K562 (cell line): ENCODE measurements at regions not wholly inside any gene's neighbourhood (a gene's known extent, or its start where the extent isn't known, plus 50 kb on each side); places are given as distances from the start of the nearest gene placed in this dataset.
"Not testable (repeated sequence)": the region's sequence is repeated elsewhere in the genome, so short reads cannot be mapped to it uniquely, and the experiment has no call there.

ENCODE experiments used
- ATAC-seq: fragments of 200-7000 bp; cut with Tn5 transposase; 3 replicates; pipeline ENCODE4 v1.9.1; 2020; ENCODE audit warnings: moderate library complexity
- BruUV-seq: library from RNA; stranded (reverse); fragments of 400-500 nt; replicated peaks from 2 replicates; lab custom pipeline; 2021; lab: Mats Ljungman, UMichigan
- CTCF ChIA-PET: fragments of 300-600 bp; formaldehyde crosslinking; extraction: SDS; loops from one replicate; lab custom pipeline; 2021; ENCODE audit warnings: low intra/inter-chr PET ratio; lab: Yijun Ruan, JAX
- POLR2A ChIA-PET: fragments of 300-600, 350-650 bp; sonication (Branson Sonifier 250); formaldehyde crosslinking; extraction: SDS; loops from one replicate; lab custom pipeline; 2021; ENCODE audit warnings: antibody characterized with exemption, inconsistent platforms; lab: Yijun Ruan, JAX
- DNase-seq, 4 experiments: peaks; one replicate each; pipeline versions ENCODE4 v3.0.0 to v3.0.0-alpha.2; 2011 to 2018; ENCODE audit warnings: low spot score in 3 of 4, mixed read lengths in 3 of 4; ENCODE audit errors: extremely low read depth in 1 of 4
- FAIRE-seq: peaks from 2 replicates; lab custom pipeline; 2011; peaks lifted over from hg19 to GRCh38; lab: Jason Lieb, UNC
- H2AFZ ChIP-seq: 2 replicates; pipeline ENCODE4 v1.6.0; 2011; ENCODE audit warnings: low read depth, low read length, control low read depth, inconsistent platforms
- H3K27ac ChIP-seq: fragments of 200-600 bp; 3 replicates; pipeline ENCODE4 v1.8.0; 2011; ENCODE audit warnings: low read depth, mild to moderate bottlenecking, control low read depth, inconsistent platforms, low read length, moderate library complexity, mixed read lengths; ENCODE audit errors: extremely low read depth
- H3K27me3 ChIP-seq, 2 experiments: fragments of 300-600 bp in 1 of 2; 2 replicates in 1 of 2; 3 replicates in 1 of 2; pipeline versions ENCODE4 v1.6.0 to v1.8.0; 2011; ENCODE audit warnings: inconsistent platforms in 2 of 2, low read length in 2 of 2, mild to moderate bottlenecking in 1 of 2, mixed read lengths in 1 of 2, moderate library complexity in 1 of 2; ENCODE audit not compliant: control insufficient read depth in 2 of 2, insufficient read depth in 2 of 2
- H3K36me3 ChIP-seq: fragments of 300-600 bp; 3 replicates; pipeline ENCODE4 v1.8.0; 2011; ENCODE audit warnings: mild to moderate bottlenecking, low read length, inconsistent platforms; ENCODE audit not compliant: control insufficient read depth, insufficient read depth
- H3K4me1 ChIP-seq, 2 experiments: fragments of 200-600 bp in 1 of 2; replicated peaks in 1 of 2; 2 replicates in 1 of 2; 3 replicates in 1 of 2; pipeline versions ENCODE4 v1.5.1 to v1.8.0; 2011; ENCODE audit warnings: inconsistent platforms in 2 of 2, low read length in 2 of 2, mild to moderate bottlenecking in 1 of 2, mixed read lengths in 1 of 2, moderate library complexity in 1 of 2; ENCODE audit not compliant: control insufficient read depth in 2 of 2, insufficient read depth in 2 of 2
- H3K4me2 ChIP-seq: 2 replicates; pipeline ENCODE4 v1.6.1; 2011; ENCODE audit warnings: low read length, control low read depth, inconsistent platforms, mixed read lengths; ENCODE audit not compliant: insufficient read depth
- H3K4me3 ChIP-seq: fragments of 200-600 bp; sonication (generic), shearing (Covaris generic); 2 replicates; pipeline ENCODE4 v1.5.1; 2016; ENCODE audit warnings: control low read depth, inconsistent platforms
- H3K79me2 ChIP-seq: fragments of 200-600 bp; 3 replicates; pipeline ENCODE4 v1.8.0; 2011; ENCODE audit warnings: low read length, inconsistent platforms; ENCODE audit not compliant: control insufficient read depth, insufficient read depth
- H3K9ac ChIP-seq, 2 experiments: 2 replicates each; pipeline versions ENCODE4 v1.6.0 to v1.6.1; 2011; ENCODE audit warnings: low read depth in 2 of 2, low read length in 2 of 2, control low read depth in 1 of 2, inconsistent platforms in 1 of 2, mild to moderate bottlenecking in 1 of 2, mixed read lengths in 1 of 2; ENCODE audit not compliant: insufficient read depth in 1 of 2
- H3K9me1 ChIP-seq: one replicate; pipeline ENCODE4 v1.6.0; 2011; ENCODE audit warnings: inconsistent platforms, mild to moderate bottlenecking, low read length, moderate library complexity; ENCODE audit not compliant: control insufficient read depth, insufficient read depth
- H3K9me3 ChIP-seq: replicated peaks from 2 replicates; pipeline ENCODE4 v1.5.1; 2011; ENCODE audit warnings: low read depth, low read length, inconsistent platforms; ENCODE audit not compliant: control insufficient read depth, insufficient read depth
- H4K20me1 ChIP-seq: replicated peaks from 2 replicates; pipeline ENCODE4 v1.6.1; 2011; ENCODE audit warnings: low read length, inconsistent platforms, mixed read lengths; ENCODE audit not compliant: control insufficient read depth, insufficient read depth
- ADNP ChIP-seq: fragments of 200-800 bp; sonication (Bioruptor generic); IDR thresholded peaks from 2 replicates; pipeline ENCODE4 v1.6.1; 2016; ENCODE audit warnings: missing genetic modification characterization, missing compliant biosample characterization
- CHD1 ChIP-seq: fragments of 200-600 bp; sonication (generic); IDR thresholded peaks from one replicate; pipeline ENCODE4 v1.6.1; 2012; ENCODE audit warnings: mild to moderate bottlenecking, moderate library complexity, low read length, inconsistent platforms
- ELK1 ChIP-seq: sonication (generic); formaldehyde crosslinking; IDR thresholded peaks from 2 replicates; pipeline ENCODE4 v1.8.1; 2022; ENCODE audit warnings: missing genetic modification reagents
- ETV6 ChIP-seq, 3 experiments: fragments of 150-350 bp in 1 of 3; sonication (generic) in 1 of 3; formaldehyde crosslinking in 1 of 3; IDR thresholded peaks; 2 replicates each; pipeline versions ENCODE4 v1.6.1 to v1.8.0; 2014 to 2022; ENCODE audit warnings: borderline replicate concordance in 2 of 3, low read depth in 2 of 3, antibody characterized with exemption in 1 of 3, low read length in 1 of 3, mild to moderate bottlenecking in 1 of 3, missing genetic modification reagents in 1 of 3
- KDM2B ChIP-seq: fragments of 250-450 bp; sonication (Bioruptor Pico); IDR thresholded peaks from 2 replicates; pipeline ENCODE4 v1.8.0; 2021; ENCODE audit warnings: mild to moderate bottlenecking, moderate library complexity
- MEF2D ChIP-seq: conservative IDR thresholded peaks from 2 replicates; pipeline ENCODE4 v1.6.1; 2016; ENCODE audit warnings: low read depth, missing genetic modification characterization, missing compliant biosample characterization
- PCBP2 ChIP-seq: fragments of 200-400 bp; formaldehyde crosslinking; IDR thresholded peaks from 2 replicates; pipeline ENCODE4 v1.6.1; 2018; ENCODE audit warnings: low read length, low read depth, mild to moderate bottlenecking, moderate library complexity; ENCODE audit not compliant: poor library complexity, severe bottlenecking
- POLR2G ChIP-seq: fragments of 200-400 bp; formaldehyde crosslinking; IDR thresholded peaks from 2 replicates; pipeline ENCODE4 v1.6.1; 2017; ENCODE audit warnings: low read depth, mild to moderate bottlenecking, antibody characterized with exemption, low read length, moderate library complexity
- ZNF121 ChIP-seq: sonication (generic); formaldehyde crosslinking; conservative IDR thresholded peaks from 2 replicates; pipeline ENCODE4 v1.8.0; 2022; ENCODE audit warnings: missing genetic modification reagents
- ZNF274 ChIP-seq: IDR thresholded peaks from 2 replicates; pipeline ENCODE4 v1.6.1; 2011; ENCODE audit warnings: low read depth, mild to moderate bottlenecking, low read length, moderate library complexity, borderline replicate concordance
- WGBS: fragments of 100-300 bp; shearing (Covaris generic); methylation state at CpG from one replicate; pipeline ENCODE4 v1.1.6; 2016; ENCODE audit warnings: low coverage, mixed read lengths; ENCODE audit not compliant: insufficient coverage; ENCODE audit errors: missing lambda C conversion rate; 5-methylcytosine and 5-hydroxymethylcytosine counted together
- in situ Hi-C: fragments of 300-500 bp; cut with MboI; formaldehyde crosslinking; loops from 4 replicates; pipeline ENCODE4 v1.15.0; 2018; ENCODE audit warnings: inconsistent platforms, mixed read lengths
- intact Hi-C: fragments of 100-400 bp; cut with micrococcal nuclease; formaldehyde crosslinking; loops from 2 replicates; pipeline ENCODE4 v1.14.2; 2022
- TF ChIP-seq, protein P1 (sequence below), 2 experiments: fragments of 450-650 bp; conservative IDR thresholded peaks; 2 replicates each; pipeline ENCODE4 v1.6.1; 2017; ENCODE audit warnings: mild to moderate bottlenecking in 2 of 2, moderate library complexity in 2 of 2

GRCh38 chr14:106116339-106116930 lies 590.1 kb downstream of the TMEM121 start:
- H3K79me2 ChIP-seq, H3K9ac ChIP-seq, H3K36me3 ChIP-seq, H3K4me2 ChIP-seq, intact Hi-C loops, BruUV-seq, H3K4me3 ChIP-seq, POLR2A ChIA-PET, H2AFZ ChIP-seq, H3K9me3 ChIP-seq, H3K9me1 ChIP-seq, H3K4me1 ChIP-seq, H3K27ac ChIP-seq, in situ Hi-C loops, CTCF ChIA-PET, ATAC-seq, H3K27me3 ChIP-seq, H4K20me1 ChIP-seq, DNase-seq, FAIRE-seq: not testable (repeated sequence)
- WGBS, result 17% methylated on average over 1 of the region's 10 CpGs

- FAIRE-seq (no peak), ATAC-seq (no peak), DNase-seq (no peak)
- H3K27me3 ChIP-seq, result no peaks in the 10 kb centered on the region
- CTCF ChIA-PET, result no interaction called here
- H3K27ac ChIP-seq, result no peak overlapping the region
- POLR2A ChIA-PET, result no interaction called here
- WGBS, result 2% methylated on average over 6 of the region's 6 CpGs
- H3K4me1 ChIP-seq, result no peaks in the 10 kb centered on the region
- no peak overlapping the region for H3K4me2 ChIP-seq
- no peak overlapping the region for H2AFZ ChIP-seq
- intact Hi-C loops, result no loop called here
- in situ Hi-C loops, result no loop called here
- H3K9me1 ChIP-seq, result no peaks in the 10 kb centered on the region
- BruUV-seq, result no TSS peak
- no peak overlapping the region for H3K4me3 ChIP-seq
- no peaks in the 10 kb centered on the region for H3K9me3 ChIP-seq
- H4K20me1 ChIP-seq, result no peaks in the 10 kb centered on the region
- no peaks in the 10 kb centered on the region for H3K36me3 ChIP-seq
- no peak overlapping the region for H3K9ac ChIP-seq
- no peaks in the 10 kb centered on the region for H3K79me2 ChIP-seq
- TF ChIP-seq KDM2B (CRISPR knock-in tag) (no peak), ZNF274 (no peak), MEF2D (tag) (no peak), ZNF121 (no peak), PCBP2 (no peak), ELK1 (CRISPR knock-in tag) (no peak), POLR2G (no peak), ADNP (tag) (no peak), CHD1 (no peak), ETV6 (IDR thresholded peaks at IDR 0.05; ENCODE audit: borderline replicate concordance in 1 of 2, low read depth in 2 of 2, low read length in 1 of 2) (no peak), ETV6 (CRISPR knock-in tag; IDR thresholded peaks at IDR 0.05; ENCODE audit: borderline replicate concordance) (no peak)
- TF ChIP-seq, protein P1, sequence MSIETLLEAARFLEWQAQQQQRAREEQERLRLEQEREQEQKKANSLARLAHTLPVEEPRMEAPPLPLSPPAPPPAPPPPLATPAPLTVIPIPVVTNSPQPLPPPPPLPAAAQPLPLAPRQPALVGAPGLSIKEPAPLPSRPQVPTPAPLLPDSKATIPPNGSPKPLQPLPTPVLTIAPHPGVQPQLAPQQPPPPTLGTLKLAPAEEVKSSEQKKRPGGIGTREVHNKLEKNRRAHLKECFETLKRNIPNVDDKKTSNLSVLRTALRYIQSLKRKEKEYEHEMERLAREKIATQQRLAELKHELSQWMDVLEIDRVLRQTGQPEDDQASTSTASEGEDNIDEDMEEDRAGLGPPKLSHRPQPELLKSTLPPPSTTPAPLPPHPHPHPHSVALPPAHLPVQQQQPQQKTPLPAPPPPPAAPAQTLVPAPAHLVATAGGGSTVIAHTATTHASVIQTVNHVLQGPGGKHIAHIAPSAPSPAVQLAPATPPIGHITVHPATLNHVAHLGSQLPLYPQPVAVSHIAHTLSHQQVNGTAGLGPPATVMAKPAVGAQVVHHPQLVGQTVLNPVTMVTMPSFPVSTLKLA (conservative IDR thresholded peaks at IDR 0.05), result no peak
These were observed 593.7 kb downstream of the TMEM121 start for GRCh38 chr14:106120101-106120500.
